IPS-15b (cell line): ENCODE measurements at regions not wholly inside any gene's neighbourhood (a gene's known extent, or its start where the extent isn't known, plus 50 kb on each side); places are given as distances from the start of the nearest gene placed in this dataset.

Experiments
- H3K27me3 ChIP-seq: one replicate; pipeline ENCODE4 v1.6.1; 2013; ENCODE audit warnings: low read length; ENCODE audit not compliant: control insufficient read depth, insufficient read depth
- H3K36me3 ChIP-seq: one replicate; pipeline ENCODE4 v1.6.1; 2013; ENCODE audit warnings: low read length; ENCODE audit not compliant: control insufficient read depth, insufficient read depth
- H3K4me1 ChIP-seq: one replicate; pipeline ENCODE4 v1.6.1; 2013; ENCODE audit warnings: mild to moderate bottlenecking, low read length; ENCODE audit not compliant: control insufficient read depth, insufficient read depth
- H3K4me3 ChIP-seq: one replicate; pipeline ENCODE4 v1.5.1; 2013; ENCODE audit warnings: low read depth, low read length
- H3K9ac ChIP-seq: one replicate; pipeline ENCODE4 v1.6.1; 2013; ENCODE audit warnings: low read depth, mild to moderate bottlenecking, low read length
- H3K9me3 ChIP-seq: one replicate; pipeline ENCODE4 v1.6.1; 2013; ENCODE audit warnings: mild to moderate bottlenecking, low read length; ENCODE audit not compliant: control insufficient read depth, insufficient read depth

DNA sequence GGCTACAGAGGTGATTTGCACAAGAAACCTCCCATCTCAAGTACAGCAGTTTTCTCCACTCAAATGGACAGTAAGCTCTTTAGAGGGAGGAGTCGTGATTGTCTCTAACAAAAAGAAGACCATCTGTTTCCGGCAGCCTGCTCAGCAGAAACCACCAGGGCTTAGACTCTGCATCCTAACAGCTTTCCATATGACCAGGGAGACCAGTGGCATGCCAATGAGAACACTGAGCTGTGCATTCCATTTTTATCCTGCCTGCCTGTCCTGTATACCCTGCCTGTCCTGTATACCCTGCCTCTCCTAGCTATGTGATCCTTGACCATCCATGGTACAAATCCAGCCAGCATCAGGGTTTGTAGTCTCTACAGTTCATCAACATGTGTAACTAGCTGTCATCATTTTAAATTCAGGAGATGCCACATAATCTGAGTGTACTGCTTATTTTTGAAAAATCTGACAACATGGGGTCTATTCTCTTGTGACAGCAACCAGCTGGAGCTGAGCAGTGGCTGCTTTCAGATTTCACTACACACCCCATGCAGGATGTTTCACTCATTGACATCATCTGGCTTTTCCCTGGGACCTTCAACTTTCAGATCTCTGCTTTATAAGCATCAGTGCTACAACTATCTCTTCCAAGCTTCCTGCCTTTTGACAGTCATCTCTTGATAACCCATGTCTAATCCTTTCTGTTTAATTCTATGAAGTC is 50.5 kb upstream of the POU2AF2 start:
- no peak overlapping the region for H3K9ac ChIP-seq
- H3K4me1 ChIP-seq, result no peaks in the 10 kb centered on the region
- no peaks in the 10 kb centered on the region for H3K9me3 ChIP-seq
- no peak overlapping the region for H3K4me3 ChIP-seq
- no peaks in the 10 kb centered on the region for H3K27me3 ChIP-seq
- H3K36me3 ChIP-seq, result no peaks in the 10 kb centered on the region

DNA sequence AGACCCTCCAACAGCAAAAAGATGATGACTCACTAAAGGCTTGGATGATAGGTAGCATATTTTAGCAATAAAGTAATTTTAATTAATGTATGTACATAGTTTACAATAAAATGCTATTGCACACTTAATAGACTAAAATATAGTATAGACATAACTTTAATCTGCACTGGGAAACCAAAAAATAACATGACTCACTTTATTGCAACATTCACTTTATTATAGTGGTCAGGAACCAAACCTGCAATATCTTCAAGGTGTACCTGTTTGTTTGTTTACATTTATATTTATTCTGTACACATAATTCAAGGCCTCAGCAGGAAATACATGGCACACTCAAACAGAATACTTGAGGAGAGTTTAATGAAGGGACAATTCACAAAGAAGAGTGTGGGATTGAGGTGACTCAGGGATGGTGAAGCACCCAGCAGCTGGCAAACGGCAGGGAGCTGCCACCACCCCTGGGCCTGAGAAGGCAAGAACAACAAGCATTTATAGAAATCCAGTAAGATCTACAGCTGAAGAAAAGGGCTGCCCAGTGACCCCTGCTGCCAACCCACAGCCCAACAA is 51.5 kb upstream of the POU2AF2 start:
- Histone ChIP-seq H3K4me3 (no peak overlapping the region), H3K9ac (no peak overlapping the region), H3K27me3 (no peaks in the 10 kb centered on the region), H3K36me3 (no peaks in the 10 kb centered on the region), H3K4me1 (no peaks in the 10 kb centered on the region), H3K9me3 (no peaks in the 10 kb centered on the region)

DNA sequence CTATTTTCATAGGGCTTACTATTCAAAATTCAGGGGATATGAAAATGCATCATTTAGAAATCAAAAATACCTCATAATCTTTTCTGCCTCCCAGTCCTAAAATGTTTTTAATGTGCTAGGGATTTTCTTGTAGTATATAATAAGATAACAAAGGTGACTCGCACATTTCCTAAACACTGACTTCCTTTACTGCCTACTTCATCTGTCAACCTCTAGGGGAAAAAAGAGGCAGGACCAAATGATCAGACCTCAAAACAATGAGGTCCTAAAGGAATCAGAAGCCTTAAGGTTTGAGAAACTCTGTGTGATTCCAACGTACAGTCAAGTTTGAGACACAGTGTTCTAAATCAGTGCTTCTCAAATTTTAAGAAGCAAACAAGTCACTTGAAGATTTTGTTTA is 56.1 kb upstream of the POU2AF2 start:
- Histone ChIP-seq H3K4me1 (no peaks in the 10 kb centered on the region), H3K9me3 (no peaks in the 10 kb centered on the region), H3K9ac (no peak overlapping the region)

DNA sequence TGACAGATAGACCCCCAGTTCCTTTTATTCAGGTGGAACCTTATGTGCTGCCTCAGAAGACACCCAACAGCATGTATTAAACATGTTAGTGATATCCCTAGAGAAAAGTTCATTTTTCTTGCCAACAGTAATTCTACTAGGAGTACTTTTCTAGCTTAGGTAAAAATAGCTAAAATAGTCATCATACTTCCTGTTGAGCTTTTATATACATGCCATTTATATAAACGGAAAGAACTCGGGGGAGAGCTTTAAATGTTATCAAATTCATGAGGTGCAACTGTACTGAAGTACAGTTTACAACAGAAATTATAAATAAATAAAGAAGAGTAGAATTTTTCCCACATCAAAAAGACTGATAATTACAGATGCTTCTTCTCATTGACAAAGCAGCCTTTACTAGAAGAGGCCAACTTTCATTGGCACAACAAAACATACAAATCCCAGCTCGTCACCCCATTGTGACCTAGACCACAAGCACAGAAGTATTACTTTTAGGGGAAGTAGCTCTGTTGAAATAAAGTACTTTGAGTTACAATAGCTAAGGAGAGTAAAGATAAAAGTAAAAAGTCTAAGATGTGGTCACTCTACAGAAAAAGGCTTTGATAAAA is 59.1 kb upstream of the POU2AF2 start:
- Histone ChIP-seq H3K9ac (no peak overlapping the region), H3K9me3 (no peaks in the 10 kb centered on the region), H3K36me3 (no peaks in the 10 kb centered on the region), H3K27me3 (no peaks in the 10 kb centered on the region), H3K4me3 (no peak overlapping the region), H3K4me1 (no peaks in the 10 kb centered on the region)

More for the DNA sequence above, 56.1 kb upstream of the POU2AF2 start:
- Histone ChIP-seq H3K36me3 (no peaks in the 10 kb centered on the region), H3K27me3 (no peaks in the 10 kb centered on the region), H3K4me3 (no peak overlapping the region)

DNA sequence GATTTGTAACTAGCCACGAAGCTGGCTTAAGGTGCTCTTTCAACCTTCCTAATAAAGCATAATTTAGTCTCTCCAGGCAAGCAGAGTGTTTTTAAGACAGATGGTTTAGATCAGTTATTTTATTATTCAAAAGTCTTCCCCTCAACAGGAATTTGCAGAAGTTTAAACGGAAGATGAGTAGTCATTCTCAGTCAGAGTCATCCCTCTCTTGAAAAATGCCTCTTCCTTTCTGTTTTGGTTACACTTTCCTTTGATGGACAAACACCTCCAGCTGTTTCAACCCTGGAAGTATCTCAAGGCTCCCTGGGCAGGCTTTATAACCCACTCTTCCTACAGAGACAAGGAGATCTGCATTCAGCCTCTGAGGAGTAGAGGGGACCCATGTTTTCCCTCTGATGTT is 60.3 kb upstream of the POU2AF2 start:
- Histone ChIP-seq H3K4me1 (no peaks in the 10 kb centered on the region), H3K36me3 (no peaks in the 10 kb centered on the region), H3K4me3 (no peak overlapping the region), H3K9ac (no peak overlapping the region), H3K27me3 (no peaks in the 10 kb centered on the region), H3K9me3 (no peaks in the 10 kb centered on the region)

DNA sequence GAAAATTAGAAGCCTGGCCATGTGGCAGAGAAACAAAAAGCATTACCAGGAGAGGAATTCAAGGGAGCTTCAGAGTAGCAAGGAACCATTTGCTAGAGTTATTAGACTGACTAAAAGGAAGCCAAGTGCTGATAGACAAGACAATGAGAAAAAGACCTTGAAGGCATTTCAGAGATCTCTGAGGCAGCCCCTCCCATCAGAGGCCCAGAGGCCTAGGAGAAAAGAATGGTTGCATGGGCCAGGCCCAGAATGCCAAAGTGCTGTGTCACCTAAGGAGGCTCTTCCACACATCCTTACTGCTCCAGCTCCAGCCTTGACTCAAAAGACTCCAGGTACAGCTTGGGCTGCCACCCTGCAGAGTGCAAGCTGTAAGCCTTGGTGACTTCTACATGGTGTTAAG is 61.8 kb upstream of the POU2AF2 start:
- Histone ChIP-seq H3K9me3 (no peaks in the 10 kb centered on the region), H3K27me3 (no peaks in the 10 kb centered on the region), H3K36me3 (no peaks in the 10 kb centered on the region), H3K4me1 (no peaks in the 10 kb centered on the region), H3K9ac (no peak overlapping the region), H3K4me3 (no peak overlapping the region)

DNA sequence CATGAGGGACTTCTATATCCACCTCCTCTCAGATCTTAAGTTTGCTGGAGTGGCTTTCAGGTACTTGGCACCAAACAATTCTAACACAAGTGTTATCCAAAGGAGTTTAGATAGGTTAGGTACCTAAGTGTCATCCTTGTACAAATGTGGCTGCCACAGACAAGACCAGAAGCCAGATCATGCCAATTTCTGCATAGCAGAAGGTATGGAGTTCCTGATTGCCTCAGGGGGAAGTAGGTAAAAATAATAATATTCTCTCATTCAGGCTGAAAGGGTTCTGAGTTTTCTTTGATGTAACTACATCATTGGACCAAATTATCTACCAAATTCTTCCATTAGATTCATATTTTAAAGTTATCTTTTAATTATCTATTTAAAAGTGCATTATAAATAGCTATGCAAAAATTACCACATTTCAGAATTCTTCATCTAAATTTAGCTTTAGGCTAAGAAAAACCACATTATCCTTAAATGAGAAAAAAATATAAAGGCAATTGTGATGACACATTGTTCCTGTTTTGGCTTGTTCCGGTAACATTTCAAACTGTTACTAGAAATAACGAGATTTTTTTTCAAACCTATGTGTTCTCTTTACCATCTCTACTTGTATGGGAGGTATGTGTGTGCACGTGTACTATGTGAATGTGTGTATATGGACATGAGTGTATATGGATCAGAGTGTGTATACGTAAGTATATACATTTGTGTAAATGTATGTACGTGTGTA is 66.2 kb upstream of the POU2AF2 start:
- Histone ChIP-seq H3K4me1 (no peaks in the 10 kb centered on the region), H3K9me3 (no peaks in the 10 kb centered on the region), H3K4me3 (no peak overlapping the region), H3K36me3 (no peaks in the 10 kb centered on the region), H3K27me3 (no peaks in the 10 kb centered on the region), H3K9ac (no peak overlapping the region)

DNA sequence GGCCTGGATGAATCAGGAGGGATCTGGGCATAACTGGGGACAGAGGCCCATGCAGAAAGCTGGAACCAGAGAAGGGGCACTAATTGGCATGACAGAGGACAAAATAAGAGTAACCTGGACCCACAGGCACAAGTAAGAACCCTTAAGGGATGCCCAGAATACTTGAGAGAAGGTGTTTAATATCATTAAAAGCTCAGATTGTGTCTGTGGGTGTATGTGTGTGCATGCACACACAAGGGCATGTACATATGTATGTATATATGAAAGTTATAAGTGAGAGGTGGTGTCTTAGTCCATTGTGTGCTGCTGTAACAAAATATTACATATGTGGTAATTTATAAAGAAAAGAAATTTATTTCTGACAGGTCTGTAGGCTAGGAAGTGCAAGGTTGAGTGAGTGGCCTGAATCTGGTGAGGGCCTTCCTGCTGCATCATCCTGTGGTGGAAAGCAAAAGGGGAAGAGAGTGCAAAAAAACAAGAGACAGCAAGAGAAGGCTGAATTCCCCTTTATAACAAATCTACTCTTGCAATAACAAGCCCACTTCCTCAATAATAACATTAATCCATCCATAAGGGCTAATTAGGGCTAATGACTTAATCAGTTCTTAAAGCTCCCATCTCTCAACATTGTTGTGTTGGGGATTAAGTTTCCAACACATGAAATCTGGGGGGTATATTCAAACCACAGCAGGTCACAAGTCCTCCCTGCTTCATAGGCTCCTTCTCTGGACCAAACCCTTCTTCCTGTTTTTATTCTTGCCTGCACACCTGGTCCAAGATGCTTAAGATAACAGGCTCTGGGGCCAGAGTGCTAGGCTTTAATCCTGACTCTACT is 68.3 kb upstream of the POU2AF2 start:
- Histone ChIP-seq H3K36me3 (no peaks in the 10 kb centered on the region), H3K4me3 (no peak overlapping the region), H3K4me1 (no peaks in the 10 kb centered on the region), H3K27me3 (no peaks in the 10 kb centered on the region), H3K9me3 (no peaks in the 10 kb centered on the region), H3K9ac (no peak overlapping the region)

DNA sequence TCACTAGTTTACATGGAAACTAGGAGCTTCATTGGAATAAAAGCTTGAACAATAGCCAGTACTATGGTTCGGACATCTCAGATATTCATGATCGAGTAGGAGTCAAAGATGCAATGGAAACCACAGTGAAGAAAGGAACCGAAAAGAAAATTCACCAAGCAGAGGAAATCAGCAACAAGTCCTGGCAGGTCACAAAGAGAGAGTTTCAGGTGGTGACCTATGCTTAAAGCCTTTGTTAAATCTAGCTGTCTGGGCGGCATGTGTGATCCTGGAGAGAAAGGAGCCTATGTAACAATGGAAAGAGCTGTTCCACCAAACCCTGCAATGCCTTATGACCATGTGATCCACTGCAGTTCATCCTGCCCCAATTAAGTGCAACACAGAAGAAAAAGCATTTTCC is 68.9 kb upstream of the POU2AF2 start:
- Histone ChIP-seq H3K9me3 (no peaks in the 10 kb centered on the region), H3K9ac (no peak overlapping the region), H3K36me3 (no peaks in the 10 kb centered on the region), H3K4me3 (no peak overlapping the region), H3K27me3 (no peaks in the 10 kb centered on the region), H3K4me1 (no peaks in the 10 kb centered on the region)

DNA sequence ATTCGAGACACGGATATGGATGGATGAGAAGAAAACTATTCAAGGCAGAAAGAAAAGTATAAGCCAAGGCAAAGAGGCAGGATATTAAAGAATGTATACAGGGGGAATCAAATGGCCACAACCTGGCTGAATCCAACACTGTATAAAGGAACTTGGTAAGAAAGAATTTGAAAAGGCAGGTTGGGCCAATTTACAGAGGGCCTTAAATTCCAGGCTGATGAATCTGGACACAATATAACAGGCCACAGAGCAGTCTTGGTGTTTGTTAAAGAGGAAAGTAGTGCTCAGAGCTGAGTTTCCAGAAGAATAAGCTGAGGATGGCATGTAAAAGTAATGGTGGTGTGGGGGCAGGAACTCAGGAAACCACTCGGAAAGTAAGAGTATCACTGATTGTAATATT is 72.3 kb upstream of the POU2AF2 start:
- Histone ChIP-seq H3K4me1 (no peaks in the 10 kb centered on the region), H3K4me3 (no peak overlapping the region), H3K27me3 (no peaks in the 10 kb centered on the region), H3K36me3 (no peaks in the 10 kb centered on the region), H3K9ac (no peak overlapping the region), H3K9me3 (no peaks in the 10 kb centered on the region)

DNA sequence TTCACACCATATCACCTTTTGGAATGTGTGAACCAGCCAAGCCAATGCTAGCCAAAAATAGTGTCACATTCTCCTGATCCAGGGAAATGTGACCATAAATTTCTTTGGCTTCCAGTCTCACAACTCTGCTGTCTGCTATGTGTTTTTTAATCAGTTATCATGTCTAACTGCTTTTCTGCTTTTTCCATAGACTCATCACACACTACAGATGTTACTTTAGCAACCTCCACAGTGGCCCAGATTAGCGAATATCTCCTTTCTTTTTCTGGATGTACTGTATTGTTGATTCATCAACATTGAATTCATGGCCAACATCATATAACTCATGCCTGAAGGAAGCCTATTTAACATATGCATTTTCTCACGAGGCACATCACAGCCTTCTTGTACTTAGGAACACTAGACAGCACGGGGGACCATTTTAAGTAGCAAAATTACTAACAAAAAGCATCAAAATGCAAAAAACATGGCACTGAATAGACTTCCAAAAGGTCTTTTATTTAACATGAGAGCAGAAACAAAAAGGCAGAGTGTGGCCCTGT is 73.1 kb upstream of the POU2AF2 start:
- Histone ChIP-seq H3K4me3 (no peak overlapping the region), H3K9ac (no peak overlapping the region), H3K27me3 (no peaks in the 10 kb centered on the region), H3K9me3 (no peaks in the 10 kb centered on the region), H3K36me3 (no peaks in the 10 kb centered on the region), H3K4me1 (no peaks in the 10 kb centered on the region)
